Pancreas (tissue), 10 donors: ENCODE measurements at regions not wholly inside any gene's neighbourhood (a gene's known extent, or its start where the extent isn't known, plus 50 kb on each side); places are given as distances from the start of the nearest gene placed in this dataset.

Source experiments
- ATAC-seq, 4 donors: fragments of 200-7000 bp; cut with Tn5 transposase; one replicate each; pipeline versions ENCODE4 v1.8.0 to v1.9.1; 2020; ENCODE audit warnings: mild to moderate bottlenecking in 4 of 4, moderate library complexity in 4 of 4
- DNase-seq, 6 donors: peaks; one replicate each; pipeline ENCODE4 v3.0.0-alpha.2; 2020
- FAIRE-seq: peaks from 2 replicates; lab custom pipeline; 2012; peaks lifted over from hg19 to GRCh38; lab: Jason Lieb, UNC
- H3K27ac ChIP-seq, 4 donors: fragments of 200-600 bp; sonication (generic); 1 replicate in 3 of 4; 2 replicates in 1 of 4; pipeline versions ENCODE4 v1.5.0 to v1.8.0; 2020
- H3K27me3 ChIP-seq, 4 donors: fragments of 200-600 bp; one replicate each; pipeline ENCODE4 v1.8.0; 2021
- H3K36me3 ChIP-seq, 3 donors: fragments of 200-600 bp; sonication (generic) in 1 of 3; one replicate each; pipeline versions ENCODE4 v1.5.0 to v1.8.0; 2020 to 2021
- H3K4me1 ChIP-seq, 3 donors: fragments of 200-600 bp; one replicate each; pipeline ENCODE4 v1.8.0; 2021
- H3K4me3 ChIP-seq, 4 donors: fragments of 200-600 bp; sonication (generic) in 2 of 4; one replicate each; pipeline versions ENCODE4 v1.5.0 to v1.8.0; 2020 to 2021
- H3K9me3 ChIP-seq, 4 donors: fragments of 200-600 bp; one replicate each; pipeline ENCODE4 v1.8.0; 2021
- CTCF ChIP-seq, 4 donors: fragments of 200-600 bp; sonication (generic) in 3 of 4; IDR thresholded peaks; one replicate each; pipeline versions ENCODE4 v1.5.0 to v1.8.0; 2021; ENCODE audit warnings: antibody characterized with exemption in 4 of 4
- WGBS, 2 donors: extraction: QIAGEN DNeasy Blood & Tissue Kit; methylation state at CpG; one replicate each; pipeline ENCODE4 v1.1.7; 2013; 5-methylcytosine and 5-hydroxymethylcytosine counted together
- intact Hi-C, 3 donors: fragments of 100-400 bp; cut with DNase I; formaldehyde crosslinking; loops; one replicate each; pipeline versions ENCODE4 v1.11.1 to v1.14.2; 2022
- donor health status: healthy with polysubstance abuse.
- donor health status: DM: no; HTN: no; CAD: no; lungs with moderate emphysema.
- donor health status: DM: no; HTN: no; CAD: no.
- donor health status: control.
- donor health status: control.
- donor health status: Bipolar disorder and iron deficiency.
- donor health status: DM: yes; HTN: yes; CAD: no.
- donor health status: DM: no; HTN: no; CAD: no.
- donor health status: DM: no; HTN: no; CAD: no.
- donor health status: DM: yes; HTN: yes; CAD: no.

- intact Hi-C loops, result no loop called here
- no peak for DNase-seq
Observed at GRCh38 chr5:10116594-10116993, 133.1 kb downstream of the ATPSCKMT start.

GRCh38 chr5:10115669-10116068 is 134.0 kb downstream of the ATPSCKMT start:
- TF ChIP-seq CTCF (IDR thresholded peaks at IDR 0.05), result no peak
- H3K9me3 ChIP-seq, result no peaks in the 10 kb centered on the region
- DNase-seq (no peak), ATAC-seq (no peak), FAIRE-seq (no peak)
- no peaks in the 10 kb centered on the region for H3K4me1 ChIP-seq
- no peaks in the 10 kb centered on the region for H3K27me3 ChIP-seq
- intact Hi-C loops, result no loop called here
- H3K4me3 ChIP-seq, result no peak overlapping the region
- H3K36me3 ChIP-seq, result no peaks in the 10 kb centered on the region
- WGBS, 2 donors, result 78 to 80% methylated on average over 4 of the region's 4 CpGs
- no peak overlapping the region for H3K27ac ChIP-seq

More at GRCh38 chr5:10116594-10116993, 133.1 kb downstream of the ATPSCKMT start:
- Histone ChIP-seq H3K27me3 (no peaks in the 10 kb centered on the region), H3K4me1 (no peaks in the 10 kb centered on the region), H3K4me3 (no peak overlapping the region), H3K27ac (no peak overlapping the region), H3K9me3 (no peaks in the 10 kb centered on the region), H3K36me3 (no peaks in the 10 kb centered on the region)
- TF ChIP-seq CTCF (IDR thresholded peaks at IDR 0.05), result no peak
- ATAC-seq, result no peak
- no peak for FAIRE-seq

- intact Hi-C loops, result no loop called here
- Histone ChIP-seq H3K4me1 (no peaks in the 10 kb centered on the region), H3K27me3 (no peaks in the 10 kb centered on the region), H3K9me3 (no peaks in the 10 kb centered on the region), H3K36me3 (no peaks in the 10 kb centered on the region), H3K27ac (no peak overlapping the region), H3K4me3 (no peak overlapping the region)
- no peak for TF ChIP-seq CTCF (IDR thresholded peaks at IDR 0.05)
- no peak for FAIRE-seq
- WGBS, 2 donors, result 40 to 43% methylated on average over 7 of the region's 7 CpGs
- no peak for DNase-seq
- ATAC-seq, result peak in 2 of 4 donors; percentile 24 to 30
Observed at GRCh38 chr5:10111571-10111970, 138.1 kb downstream of the ATPSCKMT start.

- ATAC-seq (no peak), DNase-seq (no peak), FAIRE-seq (no peak)
- no peak overlapping the region for H3K27ac ChIP-seq
- H3K36me3 ChIP-seq, result no peaks in the 10 kb centered on the region
- no peak for TF ChIP-seq CTCF (IDR thresholded peaks at IDR 0.05)
- intact Hi-C loops, result no loop called here
- no peak overlapping the region for H3K4me3 ChIP-seq
- WGBS, 2 donors, result 62 to 69% methylated on average over 10 of the region's 10 CpGs
- no peaks in the 10 kb centered on the region for H3K4me1 ChIP-seq
- H3K9me3 ChIP-seq, result no peaks in the 10 kb centered on the region
- H3K27me3 ChIP-seq, result no peaks in the 10 kb centered on the region
Observed at GRCh38 chr5:10110228-10110627, 139.5 kb downstream of the ATPSCKMT start.

GRCh38 chr5:10109299-10109698 is 140.4 kb downstream of the ATPSCKMT start:
- ATAC-seq, result no peak
- Histone ChIP-seq H3K36me3 (no peaks in the 10 kb centered on the region), H3K9me3 (no peaks in the 10 kb centered on the region), H3K27ac (no peak overlapping the region), H3K4me3 (no peak overlapping the region), H3K4me1 (no peaks in the 10 kb centered on the region), H3K27me3 (no peaks in the 10 kb centered on the region)
- intact Hi-C loops, result no loop called here
- TF ChIP-seq CTCF (IDR thresholded peaks at IDR 0.05), result no peak
- no peak for FAIRE-seq
- no peak for DNase-seq
- WGBS, 2 donors, result 64 to 69% methylated on average over 7 of the region's 7 CpGs
